NCI-H526 (cell line): ENCODE measurements at regions not wholly inside any gene's neighbourhood (a gene's known extent, or its start where the extent isn't known, plus 50 kb on each side); places are given as distances from the start of the nearest gene placed in this dataset.
A peak's percentile ranks its signal among the peaks of the same experiment; 100 is the strongest.

ENCODE experiments used
- DNase-seq, 2 experiments: peaks; one replicate each; lab custom pipeline; 2025; lab: John Stamatoyannopoulos, UW

DNA sequence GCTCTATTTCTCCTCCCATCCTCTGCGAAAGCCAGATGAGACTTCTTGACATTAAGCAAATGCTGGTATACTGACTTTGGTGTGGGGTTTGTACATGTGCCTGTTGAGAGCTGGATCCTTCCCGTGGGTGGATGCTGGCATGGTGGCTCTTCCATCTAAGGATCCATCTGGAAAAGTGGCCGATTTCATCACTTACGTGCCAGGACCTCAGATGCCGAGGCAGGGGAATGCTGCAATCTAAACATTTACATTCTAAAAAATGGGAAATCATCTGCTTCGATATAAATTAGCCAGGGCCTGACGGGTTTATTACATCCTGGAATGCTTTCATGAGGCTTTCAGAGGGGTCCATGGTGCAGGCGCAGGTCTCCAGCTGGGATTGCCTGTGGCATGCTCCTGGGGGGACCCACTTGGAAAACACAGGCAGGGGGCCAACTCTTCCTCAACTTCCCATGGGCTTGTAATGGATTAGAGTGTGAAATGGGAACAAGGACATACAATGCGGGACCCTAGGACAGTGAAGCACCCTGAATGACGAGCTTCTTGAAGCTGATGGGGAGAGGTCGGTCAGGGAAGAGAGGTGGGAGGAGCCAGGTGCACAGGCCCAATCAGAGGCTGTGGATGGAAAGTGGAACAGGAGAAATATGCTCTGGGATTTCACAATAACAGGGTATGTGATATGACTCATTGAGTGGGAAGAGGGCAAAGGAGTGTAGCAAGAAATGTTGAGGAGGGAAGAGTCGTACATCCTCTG, 105.5 kb upstream of the PITX1 start:
- DNase-seq = no peak

DNA sequence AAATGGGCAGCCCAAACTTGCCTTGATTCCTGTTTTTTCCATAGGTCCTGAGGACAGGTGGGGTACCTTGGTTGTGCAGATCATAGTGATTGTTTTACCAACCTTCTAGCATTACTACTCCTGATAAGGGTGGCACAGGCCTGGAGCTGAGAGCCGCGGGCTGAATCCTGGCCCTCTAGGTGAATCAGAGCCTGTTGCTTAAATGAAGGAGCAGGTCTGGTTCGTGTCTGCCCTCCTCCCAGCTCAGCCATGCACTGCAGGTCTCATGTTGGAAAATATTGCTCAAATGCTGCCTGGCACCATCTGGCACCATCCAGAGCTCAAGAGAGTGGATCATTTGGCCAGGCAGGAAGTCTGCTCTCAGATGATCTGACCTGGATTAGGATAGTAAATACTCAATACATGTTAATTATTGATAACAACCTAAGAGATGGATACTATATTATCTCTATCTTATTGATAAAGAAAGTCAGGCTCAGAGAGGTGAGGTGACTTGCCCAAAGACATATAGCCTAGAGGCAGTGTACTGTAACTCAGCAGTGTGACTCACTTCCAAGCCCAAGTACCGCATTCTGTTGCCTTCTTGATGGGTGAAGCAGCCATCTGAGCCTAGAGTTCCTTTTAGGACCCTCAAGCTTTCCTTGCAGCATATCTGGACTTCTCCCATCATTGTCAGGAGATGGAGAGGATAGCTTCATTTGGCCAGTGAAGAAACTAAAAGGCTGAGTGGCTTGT, 104.3 kb upstream of the PITX1 start:
- DNase-seq = no peak

GRCh38 chr5:135137146-135137915, 103.3 kb upstream of the PITX1 start:
- no peak for DNase-seq

GRCh38 chr5:135136546-135136945, 102.5 kb upstream of the PITX1 start:
- no peak for DNase-seq

- no peak for DNase-seq
Observed at GRCh38 chr5:135135530-135136226, 101.7 kb upstream of the PITX1 start.

DNA sequence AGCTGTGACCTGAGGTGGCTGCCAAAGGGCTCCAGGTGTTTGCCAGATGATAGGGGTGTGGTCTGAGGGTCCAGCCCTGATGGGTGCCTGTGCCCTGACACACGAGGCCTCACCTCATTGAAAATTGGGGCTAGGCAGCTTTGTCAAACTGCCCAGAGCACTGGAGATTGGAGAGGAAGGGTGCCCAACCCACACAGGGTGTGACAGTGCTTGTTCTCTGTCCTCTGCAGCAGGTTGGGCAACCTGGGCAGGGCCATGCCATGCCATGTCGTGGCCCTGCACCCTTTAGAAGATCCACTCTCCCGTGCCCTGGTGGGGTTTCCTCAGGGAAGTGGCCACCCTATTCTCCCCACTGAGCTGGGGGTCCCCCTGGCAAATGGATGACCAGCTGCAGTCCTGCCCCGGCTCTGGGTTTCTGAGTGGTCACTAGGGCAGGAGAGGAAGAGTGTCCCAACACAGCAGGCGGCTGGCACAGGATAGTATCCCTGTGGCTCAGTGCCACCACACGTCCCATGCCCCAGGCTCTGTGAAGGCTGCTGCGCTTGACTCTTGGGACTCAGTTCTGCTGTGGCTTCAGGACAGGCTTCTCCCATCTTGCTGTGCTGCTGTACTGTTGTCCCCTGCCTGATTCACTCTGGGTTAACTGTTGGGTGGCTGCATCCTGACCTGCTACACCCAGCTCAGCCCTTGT, 100.8 kb upstream of the PITX1 start:
- no peak for DNase-seq

DNA sequence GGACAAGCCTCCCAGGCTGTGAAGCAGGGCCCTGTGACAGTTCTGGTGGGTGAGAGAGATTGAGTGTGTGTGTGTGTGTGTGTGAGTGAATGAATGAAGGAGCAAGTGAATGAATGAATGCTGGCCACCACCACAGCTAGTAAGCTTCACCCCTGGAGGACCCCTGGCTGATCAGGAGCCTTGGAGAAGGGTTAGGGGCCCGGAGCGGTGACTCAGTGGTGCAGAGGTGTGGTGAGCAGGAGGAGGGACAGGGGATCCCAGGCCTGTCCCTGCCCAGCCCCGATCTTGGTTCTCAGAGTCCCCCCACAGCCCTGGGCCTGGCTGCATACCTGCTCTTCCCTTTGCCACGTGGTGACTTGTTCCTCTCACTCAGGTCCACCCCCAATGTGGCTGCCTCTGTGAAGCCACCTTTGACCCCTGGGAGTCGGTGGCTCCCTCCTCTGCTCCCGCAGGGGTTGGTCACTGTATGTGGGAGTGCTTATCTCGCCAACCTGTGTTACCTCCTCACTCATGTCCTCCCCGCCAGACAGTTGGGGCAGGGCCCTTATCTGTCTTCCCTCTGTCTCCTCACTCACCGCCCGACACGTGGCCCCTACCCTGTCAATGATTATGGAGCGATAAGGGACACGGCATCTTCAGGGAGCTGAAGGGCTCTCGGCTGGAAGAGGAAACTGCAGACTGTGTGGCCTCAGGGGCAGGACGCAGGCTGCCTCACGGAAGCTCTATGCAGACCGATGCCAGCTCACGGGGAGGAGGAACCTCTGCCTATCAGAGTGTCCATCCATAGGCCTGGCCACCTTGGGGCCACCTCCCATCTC, 99.9 kb upstream of the PITX1 start:
- no peak for DNase-seq

- no peak for DNase-seq
Observed at GRCh38 chr5:135133181-135133580, 99.2 kb upstream of the PITX1 start.

DNA sequence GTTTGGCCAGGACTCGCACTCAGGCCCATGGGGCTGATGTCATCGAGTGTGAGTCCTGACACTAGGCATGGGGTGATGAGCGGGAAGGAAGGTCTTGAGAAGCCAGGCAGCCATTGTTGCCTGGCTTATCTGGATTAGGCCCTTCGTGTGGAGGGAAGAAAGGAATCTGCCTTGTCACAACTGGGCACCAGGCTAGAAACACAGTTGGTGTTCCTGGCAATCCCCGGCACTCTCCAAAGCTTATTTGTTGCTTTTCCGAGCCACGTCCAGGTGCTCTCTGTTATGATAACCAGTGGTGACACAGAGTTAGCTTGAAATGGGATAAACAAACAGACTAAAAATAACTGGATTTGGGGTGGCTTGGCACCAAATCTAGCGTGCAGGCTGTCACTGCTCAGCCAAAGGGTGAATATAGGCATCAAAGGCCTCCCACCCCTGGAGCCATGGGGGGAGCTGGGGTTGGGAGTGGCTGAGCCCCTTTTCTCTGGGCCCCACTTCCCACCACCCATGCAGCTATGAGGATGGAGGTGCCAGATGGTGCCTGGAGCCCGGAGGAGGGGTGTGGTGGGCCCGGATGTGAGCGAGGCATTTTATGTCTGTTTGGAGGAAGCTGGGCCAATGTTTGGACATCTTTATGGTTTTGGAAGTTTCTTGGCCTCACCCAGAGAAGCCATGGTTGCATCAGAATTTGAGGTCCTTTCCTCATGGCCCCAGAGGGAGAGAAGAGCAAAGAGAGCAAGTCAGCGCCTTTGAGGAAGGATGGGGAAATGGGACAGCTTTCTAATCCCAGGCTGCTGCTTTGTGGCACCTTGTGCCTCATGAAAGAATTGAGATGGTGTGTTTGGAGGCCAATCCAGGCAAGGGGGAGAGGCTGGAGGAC, 98.0 kb upstream of the PITX1 start:
- DNase-seq = no peak

- no peak for DNase-seq
Observed at GRCh38 chr5:135130261-135131215, 96.5 kb upstream of the PITX1 start.

GRCh38 chr5:135129307-135129706, 95.3 kb upstream of the PITX1 start:
- DNase-seq = peak; percentile 67 to 76

- no peak for DNase-seq
Observed at GRCh38 chr5:135128361-135128760, 94.3 kb upstream of the PITX1 start.

- no peak for DNase-seq
Observed at GRCh38 chr5:135127439-135128240, 93.6 kb upstream of the PITX1 start.

- DNase-seq = no peak
Observed at GRCh38 chr5:135126688-135127438, 92.8 kb upstream of the PITX1 start.

DNA sequence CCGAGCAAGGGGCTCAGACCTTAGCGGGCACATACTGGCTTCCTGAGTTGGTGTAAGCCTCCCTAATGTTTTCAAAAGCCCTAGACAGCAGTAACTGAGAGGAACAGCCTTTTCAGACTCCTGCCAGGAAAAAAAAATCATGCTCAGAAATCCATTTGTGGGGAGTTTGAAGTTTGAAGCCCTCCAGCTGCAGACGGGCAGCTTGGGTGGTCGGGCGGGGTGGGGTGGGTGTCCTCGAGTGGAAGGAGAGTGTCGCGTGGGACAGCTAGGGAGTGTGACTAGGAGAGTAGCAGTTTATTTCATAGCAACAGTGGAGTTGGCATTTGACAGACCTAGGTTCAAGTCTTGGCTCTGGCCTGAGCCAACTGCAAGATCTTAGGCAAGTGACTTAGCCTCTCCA, 90.7 kb upstream of the PITX1 start:
- no peak for DNase-seq

- no peak for DNase-seq
Observed at GRCh38 chr5:135124128-135124527, 90.1 kb upstream of the PITX1 start.

DNA sequence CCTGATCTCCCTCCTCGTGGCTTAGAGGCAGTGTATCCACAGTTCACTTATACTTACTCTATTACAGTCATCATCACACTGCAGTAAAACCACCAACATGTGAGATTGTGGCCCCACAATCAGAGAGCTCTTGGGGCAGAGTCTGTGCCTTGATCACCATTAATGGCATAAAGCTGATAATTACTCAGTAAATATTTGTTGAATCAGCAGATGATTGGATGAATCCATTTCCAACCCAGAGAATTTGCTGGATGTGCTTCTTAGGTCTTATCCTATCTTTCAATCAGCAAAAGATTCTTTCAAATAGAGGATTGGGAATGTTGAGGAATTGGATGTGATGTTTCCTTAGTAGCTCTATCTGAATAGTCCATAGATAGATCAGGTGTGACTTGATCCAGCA, 88.8 kb upstream of the PITX1 start:
- no peak for DNase-seq
